Loucy (cell line): ENCODE measurements at regions not wholly inside any gene's neighbourhood (a gene's known extent, or its start where the extent isn't known, plus 50 kb on each side); places are given as distances from the start of the nearest gene placed in this dataset.

Experiments used
- H2AFZ ChIP-seq: fragments of 200-600 bp; sonication (generic); 2 replicates; pipeline ENCODE4 v1.6.0; 2016; ENCODE audit warnings: antibody characterized with exemption, mild to moderate bottlenecking, low read length, moderate library complexity
- H3F3A ChIP-seq: fragments of 200-600 bp; 2 replicates; pipeline ENCODE4 v1.6.0; 2016; ENCODE audit warnings: antibody characterized with exemption, low read depth, mild to moderate bottlenecking
- H3K27me3 ChIP-seq: fragments of 200-600 bp; sonication (generic); 2 replicates; pipeline ENCODE4 v1.6.1; 2014; ENCODE audit warnings: low read length, mild to moderate bottlenecking; ENCODE audit not compliant: insufficient read depth, poor library complexity, severe bottlenecking
- H3K36me3 ChIP-seq: fragments of 200-600 bp; sonication (generic); 2 replicates; pipeline ENCODE4 v1.6.1; 2016; ENCODE audit warnings: low read length; ENCODE audit not compliant: insufficient read depth
- H3K4me1 ChIP-seq: fragments of 200-600 bp; sonication (generic); 2 replicates; pipeline ENCODE4 v1.5.1; 2014; ENCODE audit warnings: low read length, mild to moderate bottlenecking; ENCODE audit not compliant: insufficient read depth, poor library complexity, severe bottlenecking
- H3K4me2 ChIP-seq: fragments of 200-600 bp; sonication (generic); 2 replicates; pipeline ENCODE4 v1.6.0; 2014; ENCODE audit warnings: antibody characterized with exemption, low read length, low read depth, mild to moderate bottlenecking; ENCODE audit not compliant: poor library complexity, severe bottlenecking
- H3K4me3 ChIP-seq: fragments of 200-600 bp; sonication (generic); 2 replicates; pipeline ENCODE4 v1.5.1; 2014; ENCODE audit warnings: low read length, mild to moderate bottlenecking, mixed read lengths; ENCODE audit not compliant: poor library complexity, severe bottlenecking
- H3K79me2 ChIP-seq: fragments of 200-600 bp; sonication (generic); 2 replicates; pipeline ENCODE4 v1.6.1; 2014; ENCODE audit warnings: low read length; ENCODE audit not compliant: insufficient read depth
- H3K9ac ChIP-seq: fragments of 200-600 bp; sonication (generic); 2 replicates; pipeline ENCODE4 v1.6.0; 2014; ENCODE audit warnings: mild to moderate bottlenecking, low read depth, low read length, moderate library complexity; ENCODE audit not compliant: poor library complexity, severe bottlenecking
- H3K9me2 ChIP-seq: fragments of 200-600 bp; sonication (generic); replicated peaks from 2 replicates; pipeline ENCODE4 v1.6.1; 2016; ENCODE audit warnings: low read depth, low read length, mixed read lengths
- H3K9me3 ChIP-seq: fragments of 200-600 bp; sonication (generic); 2 replicates; pipeline ENCODE4 v1.6.1; 2014; ENCODE audit warnings: mild to moderate bottlenecking, antibody characterized with exemption, low read length, low read depth; ENCODE audit not compliant: insufficient read depth
- H4K20me1 ChIP-seq: fragments of 200-600 bp; sonication (generic); 2 replicates; pipeline ENCODE4 v1.6.0; 2014; ENCODE audit warnings: antibody characterized with exemption, low read length, mild to moderate bottlenecking; ENCODE audit not compliant: insufficient read depth, poor library complexity, severe bottlenecking
- CTCF ChIP-seq: fragments of 200-600 bp; sonication (generic); conservative IDR thresholded peaks from 2 replicates; pipeline ENCODE4 v1.5.1; 2014; ENCODE audit warnings: mild to moderate bottlenecking, antibody characterized with exemption, low read length
- EZH2phosphoT487 ChIP-seq: fragments of 200-600 bp; IDR thresholded peaks from 2 replicates; pipeline ENCODE4 v1.6.1; 2018; ENCODE audit warnings: antibody characterized with exemption, mild to moderate bottlenecking, moderate library complexity, borderline replicate concordance

DNA sequence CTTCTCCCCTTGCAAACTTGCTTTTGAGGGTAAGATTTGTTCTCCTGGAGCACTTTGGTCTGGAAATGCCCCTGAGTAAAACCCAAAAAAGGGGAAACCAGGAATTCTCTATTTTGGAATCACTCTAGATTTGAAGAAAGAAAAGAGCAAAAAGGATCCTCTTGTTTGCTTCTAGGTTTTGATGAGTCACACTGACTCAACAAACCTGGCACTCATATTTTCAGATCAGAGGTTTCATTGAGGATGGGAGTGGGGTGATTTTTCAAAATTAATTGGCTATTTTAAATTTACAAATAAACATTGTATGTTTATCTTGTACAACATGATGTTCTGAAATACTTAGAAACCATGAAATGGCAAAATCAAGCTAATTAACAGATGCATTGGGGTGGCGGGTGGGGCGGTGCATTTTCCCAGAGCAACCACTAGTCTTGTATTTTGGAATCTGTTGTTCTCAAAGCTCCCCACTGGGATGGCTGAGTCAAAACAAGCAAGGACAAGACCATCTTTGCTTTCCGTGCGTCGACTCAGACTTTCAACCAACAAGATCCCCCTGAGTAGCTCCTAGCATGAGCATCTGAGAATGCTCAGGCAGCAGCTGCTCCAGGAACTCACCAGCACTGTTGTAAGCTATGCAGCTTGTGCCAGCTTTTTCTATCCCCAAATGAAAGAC is 451.4 kb downstream of the WDR72 start:
- Histone ChIP-seq H3K79me2 (no peaks in the 10 kb centered on the region), H3K4me1 (no peaks in the 10 kb centered on the region), H3K4me2 (no peak overlapping the region), H3K9me2 (no peaks in the 10 kb centered on the region), H3K9ac (no peak overlapping the region), H3K4me3 (no peak overlapping the region), H3F3A (no peaks in the 10 kb centered on the region), H2AFZ (no peak overlapping the region), H3K9me3 (no peaks in the 10 kb centered on the region), H4K20me1 (no peaks in the 10 kb centered on the region), H3K36me3 (no peaks in the 10 kb centered on the region), H3K27me3 (no peaks in the 10 kb centered on the region)
- TF ChIP-seq CTCF (no peak), EZH2phosphoT487 (no peak)

GRCh38 chr15:53305554-53305953 is 453.9 kb downstream of the WDR72 start:
- TF ChIP-seq EZH2phosphoT487 (no peak), CTCF (no peak)
- Histone ChIP-seq H2AFZ (no peak overlapping the region), H3K9me2 (no peaks in the 10 kb centered on the region)

DNA sequence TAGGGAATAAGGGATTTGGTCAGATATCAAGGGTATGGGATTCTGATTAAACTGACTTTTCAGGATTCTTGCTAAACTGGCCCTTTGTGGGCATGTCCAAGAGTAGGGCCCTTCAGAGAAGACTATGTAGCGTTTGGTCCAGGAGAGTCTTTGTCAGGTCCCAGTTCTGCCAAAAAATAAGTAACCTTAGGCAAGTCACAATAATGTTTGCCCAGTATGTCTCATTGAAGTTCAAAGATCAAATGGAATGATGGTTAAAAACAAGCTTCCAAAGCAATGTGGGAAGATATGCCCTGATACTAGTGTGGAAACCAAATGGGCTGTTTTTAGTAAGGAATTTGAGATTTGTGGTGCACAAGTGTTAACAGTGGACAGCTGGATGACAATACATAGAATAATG is 454.4 kb downstream of the WDR72 start:
- H3K4me3 ChIP-seq: no peak overlapping the region
- no peak overlapping the region for H2AFZ ChIP-seq
- H3K9me3 ChIP-seq: no peaks in the 10 kb centered on the region
- no peak overlapping the region for H3K4me2 ChIP-seq
- no peaks in the 10 kb centered on the region for H3K36me3 ChIP-seq
- no peaks in the 10 kb centered on the region for H3K4me1 ChIP-seq
- no peaks in the 10 kb centered on the region for H4K20me1 ChIP-seq
- TF ChIP-seq CTCF (no peak), EZH2phosphoT487 (no peak)
- no peaks in the 10 kb centered on the region for H3K9me2 ChIP-seq
- H3K9ac ChIP-seq: no peak overlapping the region
- H3K27me3 ChIP-seq: no peaks in the 10 kb centered on the region
- H3F3A ChIP-seq: no peaks in the 10 kb centered on the region
- no peaks in the 10 kb centered on the region for H3K79me2 ChIP-seq

More at GRCh38 chr15:53305554-53305953, 453.9 kb downstream of the WDR72 start:
- H3K9me3 ChIP-seq: no peaks in the 10 kb centered on the region
- no peak overlapping the region for H3K4me3 ChIP-seq
- no peaks in the 10 kb centered on the region for H4K20me1 ChIP-seq
- no peaks in the 10 kb centered on the region for H3K79me2 ChIP-seq
- H3F3A ChIP-seq: no peaks in the 10 kb centered on the region
- no peak overlapping the region for H3K4me2 ChIP-seq
- no peaks in the 10 kb centered on the region for H3K4me1 ChIP-seq
- H3K36me3 ChIP-seq: no peaks in the 10 kb centered on the region
- no peaks in the 10 kb centered on the region for H3K27me3 ChIP-seq
- no peak overlapping the region for H3K9ac ChIP-seq
